Esophagus squamous epithelium (tissue), 4 donors: ENCODE measurements at regions not wholly inside any gene's neighbourhood (a gene's known extent, or its start where the extent isn't known, plus 50 kb on each side); places are given as distances from the start of the nearest gene placed in this dataset.

Experiments used
- POLR2A ChIP-seq, 4 donors: fragments of 450-650 bp; IDR thresholded peaks; one replicate each; pipeline ENCODE4 v1.6.1; 2017; ENCODE audit warnings: antibody characterized with exemption in 4 of 4, mild to moderate bottlenecking in 4 of 4, moderate library complexity in 3 of 4
- TF ChIP-seq, protein P1 (sequence below), 6 experiments: fragments of 450-650 bp in 4 of 6; fragments of 200-600 bp in 2 of 6; sonication (generic) in 2 of 6; IDR thresholded peaks; one replicate each; pipeline ENCODE4 v1.5.1; 2016 to 2019; ENCODE audit warnings: antibody characterized with exemption in 6 of 6, mild to moderate bottlenecking in 4 of 6, moderate library complexity in 4 of 6

DNA sequence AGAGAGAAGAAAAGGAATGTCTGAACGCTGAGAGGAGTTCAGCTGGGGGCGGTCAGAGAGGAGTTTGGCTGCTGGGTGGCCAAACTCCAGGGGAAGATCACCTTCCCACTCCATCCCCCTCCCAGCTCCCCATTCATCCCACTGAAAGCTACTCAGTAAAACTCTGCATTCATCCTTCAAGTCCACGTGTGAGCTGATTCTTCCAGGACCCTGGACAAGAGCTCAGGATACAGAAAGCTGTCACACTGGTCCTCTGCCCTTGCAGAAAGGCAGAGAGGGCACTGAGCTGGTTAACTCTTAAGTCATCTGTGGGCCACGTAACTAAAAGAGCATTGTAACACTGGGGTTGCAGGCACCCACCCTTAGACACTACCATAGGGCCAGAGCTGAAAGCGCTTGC lies 132.1 kb upstream of the ARL4C start:
- TF ChIP-seq, protein P1, sequence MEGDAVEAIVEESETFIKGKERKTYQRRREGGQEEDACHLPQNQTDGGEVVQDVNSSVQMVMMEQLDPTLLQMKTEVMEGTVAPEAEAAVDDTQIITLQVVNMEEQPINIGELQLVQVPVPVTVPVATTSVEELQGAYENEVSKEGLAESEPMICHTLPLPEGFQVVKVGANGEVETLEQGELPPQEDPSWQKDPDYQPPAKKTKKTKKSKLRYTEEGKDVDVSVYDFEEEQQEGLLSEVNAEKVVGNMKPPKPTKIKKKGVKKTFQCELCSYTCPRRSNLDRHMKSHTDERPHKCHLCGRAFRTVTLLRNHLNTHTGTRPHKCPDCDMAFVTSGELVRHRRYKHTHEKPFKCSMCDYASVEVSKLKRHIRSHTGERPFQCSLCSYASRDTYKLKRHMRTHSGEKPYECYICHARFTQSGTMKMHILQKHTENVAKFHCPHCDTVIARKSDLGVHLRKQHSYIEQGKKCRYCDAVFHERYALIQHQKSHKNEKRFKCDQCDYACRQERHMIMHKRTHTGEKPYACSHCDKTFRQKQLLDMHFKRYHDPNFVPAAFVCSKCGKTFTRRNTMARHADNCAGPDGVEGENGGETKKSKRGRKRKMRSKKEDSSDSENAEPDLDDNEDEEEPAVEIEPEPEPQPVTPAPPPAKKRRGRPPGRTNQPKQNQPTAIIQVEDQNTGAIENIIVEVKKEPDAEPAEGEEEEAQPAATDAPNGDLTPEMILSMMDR (IDR thresholded peaks at IDR 0.05) = no peak
- TF ChIP-seq POLR2A (IDR thresholded peaks at IDR 0.05) = no peak
